DMS 273 treated with DMSO at 0.1 percent for 48 hours (cell line): ENCODE measurements at regions not wholly inside any gene's neighbourhood (a gene's known extent, or its start where the extent isn't known, plus 50 kb on each side); places are given as distances from the start of the nearest gene placed in this dataset.
"Not testable (repeated sequence)": the region's sequence is repeated elsewhere in the genome, so short reads cannot be mapped to it uniquely, and the experiment has no call there.

Experiments used
- DNase-seq: peaks from one replicate; lab custom pipeline; 2025; lab: John Stamatoyannopoulos, UW

GRCh38 chr1:87956750-87957149, 628.1 kb downstream of the LMO4 start:
- no peak for DNase-seq

- no peak for DNase-seq
Measured at GRCh38 chr1:87957331-87957730, 628.7 kb downstream of the LMO4 start.

GRCh38 chr1:87958201-87958600, 629.5 kb downstream of the LMO4 start:
- DNase-seq: no peak

- DNase-seq: no peak
Measured at GRCh38 chr1:87958716-87959115, 630.0 kb downstream of the LMO4 start.

- no peak for DNase-seq
Measured at GRCh38 chr1:87959236-87959635, 630.6 kb downstream of the LMO4 start.

GRCh38 chr1:87961992-87962391, 633.3 kb downstream of the LMO4 start:
- DNase-seq: no peak

- DNase-seq: no peak
Measured at GRCh38 chr1:87963556-87963955, 634.9 kb downstream of the LMO4 start.

GRCh38 chr1:87965193-87965592, 636.5 kb downstream of the LMO4 start:
- no peak for DNase-seq

GRCh38 chr1:87968197-87968955, 639.7 kb downstream of the LMO4 start:
- no peak for DNase-seq

GRCh38 chr1:87969040-87969439, 640.4 kb downstream of the LMO4 start:
- no peak for DNase-seq

- no peak for DNase-seq
Measured at GRCh38 chr1:87972811-87973210, 644.1 kb downstream of the LMO4 start.

GRCh38 chr1:87973896-87974295, 645.2 kb downstream of the LMO4 start:
- DNase-seq: no peak

- no peak for DNase-seq
Measured at GRCh38 chr1:87976316-87976715, 647.6 kb downstream of the LMO4 start.

- DNase-seq: no peak
Measured at GRCh38 chr1:87977145-87977544, 648.5 kb downstream of the LMO4 start.

- no peak for DNase-seq
Measured at GRCh38 chr1:87979079-87979478, 650.4 kb downstream of the LMO4 start.

GRCh38 chr1:87980494-87980893, 651.8 kb downstream of the LMO4 start:
- DNase-seq: no peak

- DNase-seq: no peak
Measured at GRCh38 chr1:87981386-87981785, 652.7 kb downstream of the LMO4 start.

- DNase-seq: no peak
Measured at GRCh38 chr1:87981810-87982209, 653.1 kb downstream of the LMO4 start.

- DNase-seq: no peak
Measured at GRCh38 chr1:87983841-87984240, 655.2 kb downstream of the LMO4 start.

GRCh38 chr1:87985071-87985470, 656.4 kb downstream of the LMO4 start:
- no peak for DNase-seq

- no peak for DNase-seq
Measured at GRCh38 chr1:87986130-87986866, 657.6 kb downstream of the LMO4 start.

- no peak for DNase-seq
Measured at GRCh38 chr1:87989346-87989745, 660.7 kb downstream of the LMO4 start.

GRCh38 chr1:87992536-87992935, 663.9 kb downstream of the LMO4 start:
- DNase-seq: not testable (repeated sequence)

- DNase-seq: no peak
Measured at GRCh38 chr1:87993051-87993450, 664.4 kb downstream of the LMO4 start.
